WERI-Rb-1 (cell line): ENCODE measurements at regions not wholly inside any gene's neighbourhood (a gene's known extent, or its start where the extent isn't known, plus 50 kb on each side); places are given as distances from the start of the nearest gene placed in this dataset.
"Not testable (repeated sequence)": the region's sequence is repeated elsewhere in the genome, so short reads cannot be mapped to it uniquely, and the experiment has no call there.

Source experiments
- DNase-seq: peaks from one replicate; pipeline ENCODE4 v3.0.0-alpha.2; 2020
- H3K27ac ChIP-seq: fragments of 250-450 bp; sonication (Bioruptor Pico); 2 replicates; pipeline ENCODE4 v1.5.1; 2020; ENCODE audit warnings: mild to moderate bottlenecking, moderate library complexity
- H3K27me3 ChIP-seq: fragments of 250-450 bp; sonication (Bioruptor Pico); 2 replicates; pipeline ENCODE4 v1.5.1; 2021; ENCODE audit warnings: mild to moderate bottlenecking, low read depth, moderate library complexity; ENCODE audit not compliant: insufficient read depth, severe bottlenecking
- H3K36me3 ChIP-seq: fragments of 250-450 bp; sonication (Bioruptor Pico); 2 replicates; pipeline ENCODE4 v1.5.1; 2020; ENCODE audit warnings: mild to moderate bottlenecking, moderate library complexity
- H3K4me3 ChIP-seq: 2 replicates; pipeline ENCODE4 v1.5.1; 2011; ENCODE audit warnings: low read depth, mild to moderate bottlenecking, control low read depth, low read length
- H3K9me3 ChIP-seq: fragments of 250-450 bp; sonication (Bioruptor Pico); 2 replicates; pipeline ENCODE4 v1.5.1; 2021; ENCODE audit warnings: mild to moderate bottlenecking, moderate library complexity; ENCODE audit not compliant: severe bottlenecking
- TF ChIP-seq, protein P1 (sequence below): IDR thresholded peaks from 2 replicates; pipeline ENCODE4 v1.5.1; 2011; ENCODE audit warnings: low read depth, mild to moderate bottlenecking, control low read depth, inconsistent platforms, low read length

DNA sequence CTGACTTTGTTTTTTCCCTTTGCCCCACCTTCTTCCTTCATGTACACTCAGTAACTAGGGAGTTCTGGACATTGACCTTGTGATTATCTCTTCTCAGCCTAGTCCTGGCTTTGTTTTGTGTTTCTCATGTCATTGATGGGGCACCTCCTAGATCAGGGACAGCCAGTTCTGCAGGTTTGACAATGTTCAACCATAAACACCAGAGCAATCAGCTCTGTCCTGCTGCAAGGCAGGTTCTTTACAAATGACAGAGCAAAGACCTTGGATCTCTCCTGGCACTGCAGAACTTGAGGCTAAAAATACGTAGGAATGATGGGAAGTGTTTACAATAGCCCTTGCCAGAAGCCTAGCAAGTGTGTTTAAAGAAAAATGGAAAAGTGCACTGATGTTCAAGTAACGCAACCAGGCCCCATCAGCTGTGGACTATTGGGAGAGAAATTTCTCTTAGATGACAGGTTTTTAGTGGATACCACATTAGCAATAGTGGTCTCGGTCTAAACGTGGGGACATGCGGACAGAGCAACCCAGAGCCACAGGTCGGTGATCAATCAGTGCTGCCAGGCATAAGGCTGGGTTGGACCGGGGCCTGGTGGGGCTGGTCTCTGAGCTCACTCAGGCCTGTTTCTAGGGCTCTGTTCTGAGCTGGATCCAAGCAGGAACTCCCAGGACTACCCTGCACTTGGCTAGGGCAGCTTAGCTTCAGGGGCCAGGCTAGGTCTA, 76.8 kb downstream of the SOWAHC start:
- no peak for DNase-seq
- no peaks in the 10 kb centered on the region for H3K27me3 ChIP-seq
- TF ChIP-seq, protein P1, sequence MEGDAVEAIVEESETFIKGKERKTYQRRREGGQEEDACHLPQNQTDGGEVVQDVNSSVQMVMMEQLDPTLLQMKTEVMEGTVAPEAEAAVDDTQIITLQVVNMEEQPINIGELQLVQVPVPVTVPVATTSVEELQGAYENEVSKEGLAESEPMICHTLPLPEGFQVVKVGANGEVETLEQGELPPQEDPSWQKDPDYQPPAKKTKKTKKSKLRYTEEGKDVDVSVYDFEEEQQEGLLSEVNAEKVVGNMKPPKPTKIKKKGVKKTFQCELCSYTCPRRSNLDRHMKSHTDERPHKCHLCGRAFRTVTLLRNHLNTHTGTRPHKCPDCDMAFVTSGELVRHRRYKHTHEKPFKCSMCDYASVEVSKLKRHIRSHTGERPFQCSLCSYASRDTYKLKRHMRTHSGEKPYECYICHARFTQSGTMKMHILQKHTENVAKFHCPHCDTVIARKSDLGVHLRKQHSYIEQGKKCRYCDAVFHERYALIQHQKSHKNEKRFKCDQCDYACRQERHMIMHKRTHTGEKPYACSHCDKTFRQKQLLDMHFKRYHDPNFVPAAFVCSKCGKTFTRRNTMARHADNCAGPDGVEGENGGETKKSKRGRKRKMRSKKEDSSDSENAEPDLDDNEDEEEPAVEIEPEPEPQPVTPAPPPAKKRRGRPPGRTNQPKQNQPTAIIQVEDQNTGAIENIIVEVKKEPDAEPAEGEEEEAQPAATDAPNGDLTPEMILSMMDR, result no peak
- H3K36me3 ChIP-seq, result no peaks in the 10 kb centered on the region
- no peak overlapping the region for H3K4me3 ChIP-seq
- H3K27ac ChIP-seq, result no peak overlapping the region
- H3K9me3 ChIP-seq, result no peaks in the 10 kb centered on the region

DNA sequence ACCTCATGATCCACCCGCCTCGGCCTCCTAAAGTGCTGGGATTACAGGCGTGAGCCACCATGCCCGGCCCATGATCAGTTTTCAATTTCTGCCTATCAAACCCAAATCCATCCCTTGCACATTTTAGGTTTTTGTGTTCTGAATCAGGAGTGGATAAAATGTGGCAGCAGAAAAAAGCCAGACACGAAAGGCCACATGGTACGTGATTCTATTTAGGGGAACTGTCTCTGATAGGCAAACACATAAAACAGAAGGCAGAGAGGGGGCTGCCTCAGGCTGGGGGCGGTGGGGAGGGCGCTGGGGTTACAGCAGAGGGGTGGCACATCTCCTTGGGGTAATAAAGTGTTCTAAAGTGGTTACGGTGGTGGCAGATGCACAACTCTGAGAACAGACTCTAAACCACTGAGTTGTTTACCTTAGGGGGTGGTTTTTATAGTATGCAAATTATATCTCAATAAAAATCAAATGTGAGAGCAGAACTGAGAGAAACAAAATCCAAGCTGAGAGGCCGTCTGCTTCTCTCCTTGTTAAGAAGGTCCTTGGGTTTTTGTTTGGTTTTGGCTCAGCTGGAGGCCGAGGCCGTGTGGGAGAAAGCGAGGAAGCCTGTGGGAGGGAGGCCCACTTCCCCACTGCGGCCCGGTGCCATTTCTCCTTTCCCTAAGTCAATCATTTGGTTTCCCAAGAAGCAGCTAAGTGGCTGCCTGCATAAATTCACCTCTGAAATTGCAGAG, 78.0 kb downstream of the SOWAHC start:
- no peak overlapping the region for H3K27ac ChIP-seq
- no peaks in the 10 kb centered on the region for H3K9me3 ChIP-seq
- H3K36me3 ChIP-seq, result no peaks in the 10 kb centered on the region
- no peak overlapping the region for H3K4me3 ChIP-seq
- no peak for DNase-seq
- H3K27me3 ChIP-seq, result no peaks in the 10 kb centered on the region
- TF ChIP-seq, protein P1, result no peak

DNA sequence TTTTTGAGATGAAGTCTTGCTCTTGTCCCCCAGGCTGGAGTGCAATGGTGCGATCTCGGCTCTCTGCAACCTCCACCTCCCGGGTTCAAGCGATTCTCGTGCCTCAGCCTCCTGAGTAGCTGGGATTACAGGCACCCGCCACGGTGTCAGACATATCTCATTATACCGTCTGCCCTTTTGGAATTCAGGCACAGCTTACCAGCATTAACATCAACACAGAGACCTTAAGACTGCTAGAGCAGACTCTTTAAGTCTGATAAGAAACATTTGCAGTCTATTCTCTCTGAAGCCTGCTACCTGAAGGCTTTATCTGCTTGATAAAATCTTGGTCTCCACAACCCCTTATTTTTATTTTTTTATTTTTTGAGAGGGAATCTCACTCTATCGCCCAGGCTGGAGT, 78.7 kb downstream of the SOWAHC start:
- not testable (repeated sequence) for DNase-seq, H3K27me3 ChIP-seq, H3K4me3 ChIP-seq, H3K27ac ChIP-seq, H3K9me3 ChIP-seq, H3K36me3 ChIP-seq

DNA sequence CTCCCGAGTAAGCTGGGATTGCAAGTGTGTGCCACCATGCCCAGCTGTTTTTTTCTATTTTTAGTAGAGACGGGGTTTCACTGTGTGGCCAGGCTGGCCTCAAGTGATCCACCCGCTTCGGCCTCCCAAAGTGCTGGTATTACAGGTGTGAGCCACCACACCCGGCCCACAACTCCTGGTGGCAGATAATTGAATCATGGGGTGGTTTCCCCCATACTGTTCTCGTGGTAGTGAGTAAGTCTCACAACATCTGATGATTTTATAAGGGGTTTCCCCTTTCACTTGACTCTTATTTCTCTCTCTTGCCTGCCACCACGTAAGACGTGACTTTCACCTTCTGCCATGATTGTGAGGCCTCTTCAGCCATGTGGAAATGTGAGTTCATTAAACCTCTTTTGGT, 79.1 kb downstream of the SOWAHC start:
- not testable (repeated sequence) for H3K4me3 ChIP-seq, H3K36me3 ChIP-seq, H3K27ac ChIP-seq, DNase-seq, H3K27me3 ChIP-seq, H3K9me3 ChIP-seq

DNA sequence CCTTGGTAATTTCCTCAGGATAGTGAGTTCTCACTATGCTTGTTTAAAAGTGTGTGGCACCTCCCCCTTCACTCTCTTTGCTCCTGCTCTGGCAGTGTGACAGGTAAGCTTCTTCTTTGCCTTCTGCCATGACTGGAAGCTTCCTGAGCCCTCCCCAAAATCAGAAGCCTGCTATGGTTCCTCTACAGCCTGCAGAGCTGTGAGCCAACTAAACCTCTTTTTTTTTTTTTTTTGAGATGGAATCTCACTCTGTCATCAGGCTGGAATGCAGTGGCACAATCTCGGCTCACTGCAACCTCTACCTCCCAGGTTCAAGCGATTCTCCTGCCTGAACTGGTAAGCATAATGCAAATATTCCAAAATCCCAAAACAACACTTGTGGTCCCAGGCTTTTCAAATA, 80.0 kb downstream of the SOWAHC start:
- H3K27me3 ChIP-seq, result no peaks in the 10 kb centered on the region
- H3K36me3 ChIP-seq, result no peaks in the 10 kb centered on the region
- H3K4me3 ChIP-seq, result no peak overlapping the region
- no peaks in the 10 kb centered on the region for H3K9me3 ChIP-seq
- no peak for DNase-seq
- TF ChIP-seq, protein P1, result no peak
- no peak overlapping the region for H3K27ac ChIP-seq

DNA sequence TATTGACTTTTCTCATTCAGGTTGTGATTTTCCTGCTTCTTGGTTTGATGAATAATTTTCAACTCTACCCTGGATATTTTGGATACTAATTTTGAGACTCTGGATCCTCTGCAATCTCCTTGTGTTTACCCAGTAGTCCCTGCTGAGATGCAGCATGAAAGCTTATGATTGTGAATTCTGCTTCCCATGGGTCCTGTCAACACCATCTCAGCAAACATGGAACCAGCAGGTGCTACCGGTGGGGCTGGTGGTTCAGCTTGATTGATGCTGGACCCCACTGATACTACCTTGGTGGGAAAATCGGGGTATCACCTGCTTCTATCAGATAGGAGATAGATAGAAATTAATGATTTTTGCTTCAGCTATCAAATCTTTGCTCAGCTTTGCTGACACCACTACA, 81.1 kb downstream of the SOWAHC start:
- TF ChIP-seq, protein P1, result no peak
- H3K27me3 ChIP-seq, result no peaks in the 10 kb centered on the region
- H3K4me3 ChIP-seq, result no peak overlapping the region
- H3K36me3 ChIP-seq, result no peaks in the 10 kb centered on the region
- no peak overlapping the region for H3K27ac ChIP-seq
- DNase-seq, result no peak
- H3K9me3 ChIP-seq, result no peaks in the 10 kb centered on the region

DNA sequence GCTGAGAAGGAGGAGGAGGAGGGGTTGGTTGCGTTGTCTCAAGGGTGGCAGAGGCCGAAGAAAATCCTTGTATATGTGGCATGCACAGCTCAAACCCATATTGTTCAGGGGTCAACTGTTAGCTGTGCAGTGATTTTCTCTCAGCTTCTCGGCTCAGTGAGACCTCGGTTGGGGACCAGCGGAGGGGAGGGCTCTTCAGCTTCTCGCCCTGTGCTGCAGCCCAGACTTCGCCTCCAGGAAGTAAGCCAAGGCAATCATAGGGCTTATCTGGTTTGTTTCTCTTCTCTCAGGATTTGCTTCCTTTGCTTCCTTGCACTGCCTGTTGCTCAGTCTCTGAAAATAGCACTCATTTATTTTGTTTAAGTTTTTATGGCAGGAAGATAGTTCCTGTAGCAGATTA, 85.5 kb downstream of the SOWAHC start:
- no peak for DNase-seq
- H3K4me3 ChIP-seq, result no peak overlapping the region
- no peaks in the 10 kb centered on the region for H3K9me3 ChIP-seq
- no peaks in the 10 kb centered on the region for H3K27me3 ChIP-seq
- TF ChIP-seq, protein P1, result no peak
- no peak overlapping the region for H3K27ac ChIP-seq
- H3K36me3 ChIP-seq, result no peaks in the 10 kb centered on the region
